Keratinocyte (primary cell): ENCODE measurements at regions not wholly inside any gene's neighbourhood (a gene's known extent, or its start where the extent isn't known, plus 50 kb on each side); places are given as distances from the start of the nearest gene placed in this dataset.

Experiments used
- DNase-seq: peaks from one replicate; pipeline ENCODE4 v3.0.0-alpha.2; 2011; ENCODE audit warnings: low read depth, missing footprints, low spot score
- FAIRE-seq: peaks from 2 replicates; lab custom pipeline; 2011; peaks lifted over from hg19 to GRCh38; lab: Jason Lieb, UNC
- H2AFZ ChIP-seq: 2 replicates; pipeline ENCODE4 v1.6.0; 2012; ENCODE audit warnings: low read length, control low read depth, inconsistent platforms; ENCODE audit not compliant: control insufficient read depth
- H3K27ac ChIP-seq: 2 replicates; pipeline ENCODE4 v1.5.1; 2011; ENCODE audit warnings: low read length; ENCODE audit not compliant: control insufficient read depth, insufficient read depth
- H3K27me3 ChIP-seq: 3 replicates; pipeline ENCODE4 v1.6.0; 2011; ENCODE audit warnings: low read length; ENCODE audit not compliant: control insufficient read depth, insufficient read depth; ENCODE audit errors: extremely low read depth
- H3K36me3 ChIP-seq, 2 experiments: 2 replicates in 1 of 2; 3 replicates in 1 of 2; pipeline ENCODE4 v1.5.1; 2011; ENCODE audit warnings: low read length in 2 of 2, mild to moderate bottlenecking in 1 of 2; ENCODE audit not compliant: control insufficient read depth in 2 of 2, insufficient read depth in 2 of 2; ENCODE audit errors: extremely low read depth in 1 of 2
- H3K4me1 ChIP-seq: 3 replicates; pipeline ENCODE4 v1.5.1; 2011; ENCODE audit warnings: low read length; ENCODE audit not compliant: control insufficient read depth, insufficient read depth; ENCODE audit errors: extremely low read depth
- H3K4me2 ChIP-seq: 3 replicates; pipeline ENCODE4 v1.6.0; 2011; ENCODE audit warnings: low read depth, low read length; ENCODE audit not compliant: control insufficient read depth, insufficient read depth; ENCODE audit errors: extremely low read depth
- H3K4me3 ChIP-seq, 3 experiments: fragments of 200-600 bp in 1 of 3; sonication (generic) in 1 of 3; 2 replicates in 2 of 3; 3 replicates in 1 of 3; pipeline ENCODE4 v1.5.1; 2011 to 2016; ENCODE audit warnings: low read length in 3 of 3, mild to moderate bottlenecking in 3 of 3, control low read depth in 2 of 3, inconsistent platforms in 1 of 3, low read depth in 1 of 3, mixed read lengths in 1 of 3, mixed run types in 1 of 3, moderate library complexity in 1 of 3; ENCODE audit not compliant: control insufficient read depth in 2 of 3, insufficient read depth in 2 of 3; ENCODE audit errors: extremely low read depth in 1 of 3
- H3K79me2 ChIP-seq: 2 replicates; pipeline ENCODE4 v1.6.0; 2012; ENCODE audit warnings: low read length; ENCODE audit not compliant: control insufficient read depth, insufficient read depth
- H3K9ac ChIP-seq: 3 replicates; pipeline ENCODE4 v1.6.0; 2011; ENCODE audit warnings: low read length; ENCODE audit not compliant: control insufficient read depth, insufficient read depth; ENCODE audit errors: extremely low read depth
- H3K9me1 ChIP-seq: 3 replicates; pipeline ENCODE4 v1.6.0; 2011; ENCODE audit warnings: low read length; ENCODE audit not compliant: control insufficient read depth, insufficient read depth; ENCODE audit errors: extremely low read depth
- H3K9me3 ChIP-seq: 2 replicates; pipeline ENCODE4 v1.5.1; 2012; ENCODE audit warnings: low read depth, low read length; ENCODE audit not compliant: control insufficient read depth
- H4K20me1 ChIP-seq: 3 replicates; pipeline ENCODE4 v1.6.0; 2011; ENCODE audit warnings: low read length; ENCODE audit not compliant: control insufficient read depth, insufficient read depth; ENCODE audit errors: extremely low read depth
- EZH2 ChIP-seq: IDR thresholded peaks from one replicate; pipeline ENCODE4 v1.6.1; 2012; ENCODE audit warnings: inconsistent platforms, mild to moderate bottlenecking, low read length, moderate library complexity
- dilution Hi-C: fragments of 300-500 bp; cut with MboI; formaldehyde crosslinking; loops from one replicate; pipeline ENCODE4 v1.7.0; 2020; ENCODE audit warnings: low sequenced_read_pairs; ENCODE audit not compliant: extremely low pct_ligation_motif_present
- TF ChIP-seq, protein P1 (sequence below), 3 experiments: IDR thresholded peaks in 1 of 3; conservative IDR thresholded peaks in 1 of 3; optimal IDR thresholded peaks in 1 of 3; 2 replicates in 2 of 3; 3 replicates in 1 of 3; pipeline versions ENCODE3 to v1.5.1; 2011; ENCODE audit warnings: low read length in 3 of 3, mild to moderate bottlenecking in 3 of 3, moderate library complexity in 2 of 3, control low read depth in 1 of 3, inconsistent platforms in 1 of 3; ENCODE audit not compliant: insufficient read depth in 2 of 3; ENCODE audit errors: extremely low read depth in 1 of 3

DNA sequence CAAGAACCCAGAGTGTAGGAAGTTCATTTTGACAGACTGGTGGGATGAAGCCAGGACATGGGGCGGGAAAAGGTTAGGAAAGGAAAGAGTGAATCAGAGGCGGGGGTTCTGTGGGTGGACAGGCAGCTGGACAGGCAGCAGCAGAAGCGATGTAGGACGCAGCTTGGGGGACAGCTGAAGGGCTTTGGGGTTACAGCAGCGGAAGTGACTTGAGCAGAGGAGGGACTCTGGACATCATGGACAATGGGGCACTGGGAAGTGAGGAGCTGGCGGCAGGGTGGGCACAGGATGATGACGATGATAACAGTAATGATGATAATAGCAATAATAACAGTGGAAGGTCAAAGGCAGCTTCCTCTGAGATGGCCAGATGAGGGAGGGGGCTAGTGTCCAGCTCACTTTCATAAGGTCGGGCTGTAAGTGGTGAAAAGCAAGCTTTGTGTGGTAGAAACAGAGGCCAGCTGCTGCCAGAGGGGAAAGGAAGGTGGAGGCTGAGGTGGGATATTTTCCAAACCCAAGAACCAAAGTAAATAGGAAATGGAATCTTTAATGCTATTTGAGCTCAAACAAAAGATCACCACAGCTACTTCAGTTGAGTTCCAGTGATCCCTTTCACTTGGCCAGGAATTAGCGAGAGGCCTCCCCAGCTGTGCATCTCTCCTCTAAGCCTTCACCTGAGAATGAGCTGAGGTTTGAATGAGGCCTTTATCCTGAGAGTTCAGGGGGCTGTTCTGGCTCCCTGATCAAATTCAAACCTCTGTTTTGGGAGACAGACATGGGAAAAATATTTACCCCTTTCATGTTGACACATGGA lies 433.5 kb downstream of the DHX35 start:
- Histone ChIP-seq H3K27ac (no peak overlapping the region), H3K79me2 (no peaks in the 10 kb centered on the region), H2AFZ (no peak overlapping the region), H4K20me1 (no peaks in the 10 kb centered on the region), H3K4me2 (no peak overlapping the region), H3K4me3 (no peak overlapping the region), H3K27me3 (no peaks in the 10 kb centered on the region), H3K9me1 (no peaks in the 10 kb centered on the region), H3K9me3 (no peaks in the 10 kb centered on the region), H3K36me3 (no peaks in the 10 kb centered on the region), H3K9ac (no peak overlapping the region), H3K4me1 (no peaks in the 10 kb centered on the region)
- dilution Hi-C loops = no loop called here
- no peak for DNase-seq
- FAIRE-seq = no peak
- TF ChIP-seq, protein P1, sequence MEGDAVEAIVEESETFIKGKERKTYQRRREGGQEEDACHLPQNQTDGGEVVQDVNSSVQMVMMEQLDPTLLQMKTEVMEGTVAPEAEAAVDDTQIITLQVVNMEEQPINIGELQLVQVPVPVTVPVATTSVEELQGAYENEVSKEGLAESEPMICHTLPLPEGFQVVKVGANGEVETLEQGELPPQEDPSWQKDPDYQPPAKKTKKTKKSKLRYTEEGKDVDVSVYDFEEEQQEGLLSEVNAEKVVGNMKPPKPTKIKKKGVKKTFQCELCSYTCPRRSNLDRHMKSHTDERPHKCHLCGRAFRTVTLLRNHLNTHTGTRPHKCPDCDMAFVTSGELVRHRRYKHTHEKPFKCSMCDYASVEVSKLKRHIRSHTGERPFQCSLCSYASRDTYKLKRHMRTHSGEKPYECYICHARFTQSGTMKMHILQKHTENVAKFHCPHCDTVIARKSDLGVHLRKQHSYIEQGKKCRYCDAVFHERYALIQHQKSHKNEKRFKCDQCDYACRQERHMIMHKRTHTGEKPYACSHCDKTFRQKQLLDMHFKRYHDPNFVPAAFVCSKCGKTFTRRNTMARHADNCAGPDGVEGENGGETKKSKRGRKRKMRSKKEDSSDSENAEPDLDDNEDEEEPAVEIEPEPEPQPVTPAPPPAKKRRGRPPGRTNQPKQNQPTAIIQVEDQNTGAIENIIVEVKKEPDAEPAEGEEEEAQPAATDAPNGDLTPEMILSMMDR (optimal IDR thresholded peaks at IDR 0.05 in 1 of 3, IDR thresholded peaks at IDR 0.05 in 1 of 3, conservative IDR thresholded peaks at IDR 0.05 in 1 of 3; ENCODE audit: extremely low read depth in 1 of 3, insufficient read depth in 2 of 3, low read length in 3 of 3) = no peak
- TF ChIP-seq EZH2 = no peak

DNA sequence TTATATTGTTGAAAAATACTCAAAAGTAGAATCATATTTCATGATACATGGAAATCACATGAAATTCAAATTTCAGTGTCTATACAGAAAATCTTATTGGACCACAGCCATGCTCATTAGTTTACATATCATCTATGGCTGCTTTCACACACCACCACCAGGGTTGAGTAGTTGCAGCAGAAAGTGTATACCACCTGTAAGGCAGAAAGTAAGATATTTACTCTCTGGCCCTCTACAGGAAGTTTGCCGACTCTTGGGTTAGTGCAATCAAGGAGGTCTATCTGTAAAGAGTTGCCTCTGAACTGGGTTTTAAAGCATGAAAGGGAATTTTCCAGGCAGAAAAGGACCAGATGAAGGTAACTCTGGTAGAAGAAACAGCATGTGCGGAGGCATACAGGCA lies 432.3 kb downstream of the DHX35 start:
- no peak for DNase-seq
- H3K27me3 ChIP-seq = no peaks in the 10 kb centered on the region
- H2AFZ ChIP-seq = no peak overlapping the region
- H3K9me3 ChIP-seq = no peaks in the 10 kb centered on the region
- dilution Hi-C loops = no loop called here
- H3K4me1 ChIP-seq = no peaks in the 10 kb centered on the region
- no peak for FAIRE-seq
- H3K9ac ChIP-seq = no peak overlapping the region
- H3K4me2 ChIP-seq = no peak overlapping the region
- no peak overlapping the region for H3K4me3 ChIP-seq
- TF ChIP-seq, protein P1 (optimal IDR thresholded peaks at IDR 0.05 in 1 of 3, IDR thresholded peaks at IDR 0.05 in 1 of 3, conservative IDR thresholded peaks at IDR 0.05 in 1 of 3; ENCODE audit: extremely low read depth in 1 of 3, insufficient read depth in 2 of 3, low read length in 3 of 3) = no peak
- no peak for TF ChIP-seq EZH2
- H3K79me2 ChIP-seq = no peaks in the 10 kb centered on the region
- no peak overlapping the region for H3K27ac ChIP-seq
- H3K9me1 ChIP-seq = no peaks in the 10 kb centered on the region
- H3K36me3 ChIP-seq = no peaks in the 10 kb centered on the region
- H4K20me1 ChIP-seq = no peaks in the 10 kb centered on the region
